BLaER1 treated with 17β-estradiol and CSF1 and Interleukin-3, amounts not matched to agents 10 nM and 100 nM (cell line): ENCODE measurements at regions not wholly inside any gene's neighbourhood (a gene's known extent, or its start where the extent isn't known, plus 50 kb on each side); places are given as distances from the start of the nearest gene placed in this dataset.

Experiments used
- H3K27ac ChIP-seq, 11 experiments: shearing (Covaris generic); formaldehyde crosslinking; 2 replicates each; pipeline ENCODE4 v1.8.1; 2022
- H3K27me3 ChIP-seq, 11 experiments: shearing (Covaris generic); formaldehyde crosslinking; 2 replicates each; pipeline ENCODE4 v1.8.1; 2022
- H3K36me3 ChIP-seq, 11 experiments: shearing (Covaris generic); formaldehyde crosslinking; 2 replicates each; pipeline ENCODE4 v1.8.1; 2022
- H3K4me1 ChIP-seq, 10 experiments: shearing (Covaris generic); formaldehyde crosslinking; 2 replicates each; pipeline ENCODE4 v1.8.1; 2022
- H3K4me2 ChIP-seq, 11 experiments: shearing (Covaris generic); formaldehyde crosslinking; 2 replicates each; pipeline ENCODE4 v1.8.1; 2022
- H3K4me3 ChIP-seq, 10 experiments: shearing (Covaris generic); formaldehyde crosslinking; 2 replicates each; pipeline ENCODE4 v1.8.1; 2022
- H3K9ac ChIP-seq, 11 experiments: shearing (Covaris generic); formaldehyde crosslinking; 2 replicates each; pipeline ENCODE4 v1.8.1; 2022
- H3K9me3 ChIP-seq, 11 experiments: shearing (Covaris generic); formaldehyde crosslinking; replicated peaks in 1 of 11; 2 replicates each; pipeline ENCODE4 v1.8.1; 2022
- H4K20me1 ChIP-seq, 11 experiments: shearing (Covaris generic); formaldehyde crosslinking; 2 replicates each; pipeline ENCODE4 v1.8.1; 2022
- Cebpa-rat ChIP-seq, 11 experiments: shearing (Covaris generic); IDR thresholded peaks; 2 replicates each; pipeline ENCODE4 v1.8.1; 2022

DNA sequence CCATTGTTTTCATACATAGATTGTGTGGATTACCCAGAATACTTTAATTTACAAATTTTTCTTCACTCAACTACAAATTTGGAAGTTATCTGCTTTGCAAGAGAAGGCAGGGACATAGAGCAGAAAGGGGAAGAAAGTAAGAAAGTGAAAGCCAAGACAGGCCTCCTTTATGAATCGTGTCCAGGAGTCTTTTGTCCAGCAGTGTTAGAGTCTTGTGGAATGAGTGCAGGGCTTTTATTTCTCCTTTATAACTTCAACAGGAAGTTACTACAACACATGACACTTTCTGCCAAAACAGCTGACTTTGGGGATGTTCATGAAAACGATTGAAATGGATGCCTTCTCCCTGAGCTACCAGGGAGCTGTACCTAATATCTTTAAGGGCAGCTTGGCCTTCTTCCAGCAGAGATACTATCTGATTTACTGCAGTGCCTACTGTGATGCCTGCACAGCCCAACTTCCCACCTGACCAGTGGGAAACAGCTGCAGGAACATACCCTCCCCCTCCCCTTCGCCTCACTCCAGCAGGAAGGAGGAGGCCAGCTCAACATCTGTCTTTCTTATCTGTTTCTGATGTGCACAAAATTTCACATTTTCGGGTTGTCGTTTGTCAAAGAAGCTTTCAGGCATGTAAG, 557.7 kb upstream of the SLIT2 start:
- peaks cover 23 to 33% (median 27%) of the 10 kb centered on the region in 10 experiments for H3K4me1 ChIP-seq
- H3K4me2 ChIP-seq: peak overlapping the region; percentile 69 to 92 (median 75)
- peaks cover 14 to 21% (median 16%) of the 10 kb centered on the region in 11 experiments for H3K9me3 ChIP-seq
- H3K27me3 ChIP-seq: no peaks in the 10 kb centered on the region
- H3K27ac ChIP-seq: peak overlapping the region in 9 of 11 experiments; percentile 24 to 71 (median 50); a peak in 15 of 22 replicates
- peak overlapping the region in 2 of 11 experiments; percentile 0 to 44; a peak in 3 of 22 replicates for H3K9ac ChIP-seq
- peak overlapping the region in 2 of 10 experiments; percentile 15 to 22; a peak in 1 of 20 replicates for H3K4me3 ChIP-seq
- no peak for TF ChIP-seq Cebpa-rat (IDR thresholded peaks at IDR 0.05)
- H4K20me1 ChIP-seq: no peaks in the 10 kb centered on the region
- H3K36me3 ChIP-seq: no peaks in the 10 kb centered on the region

DNA sequence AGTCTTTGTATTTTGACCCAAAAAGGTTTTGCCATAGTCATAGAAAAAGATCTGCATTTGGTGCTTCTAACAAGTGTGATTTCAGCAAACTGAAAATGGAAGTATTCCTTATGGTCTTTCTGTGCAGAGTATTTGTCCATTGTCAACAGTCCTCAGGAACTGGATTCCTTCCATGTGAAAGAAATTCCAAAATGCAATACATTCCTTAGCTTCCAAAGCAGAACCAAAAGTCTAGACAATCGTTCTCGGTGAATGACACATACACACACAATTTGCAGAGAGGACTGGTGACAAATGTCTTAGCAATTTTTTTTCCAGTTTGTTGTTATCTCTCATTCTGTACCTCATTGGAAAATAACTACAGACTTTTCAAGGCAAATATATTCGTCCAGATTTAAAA, 562.2 kb upstream of the SLIT2 start:
- no peak overlapping the region for H3K27ac ChIP-seq
- H3K4me3 ChIP-seq: no peak overlapping the region
- H3K27me3 ChIP-seq: no peaks in the 10 kb centered on the region
- no peak for TF ChIP-seq Cebpa-rat (IDR thresholded peaks at IDR 0.05)
- H3K9ac ChIP-seq: no peak overlapping the region
- peaks cover 0 to 7% (median 0%) of the 10 kb centered on the region in 11 experiments; a peak in 1 of 22 replicates for H3K9me3 ChIP-seq
- H3K36me3 ChIP-seq: no peaks in the 10 kb centered on the region
- H3K4me1 ChIP-seq: peaks cover 21 to 28% (median 26%) of the 10 kb centered on the region in 10 experiments
- H3K4me2 ChIP-seq: no peak overlapping the region
- H4K20me1 ChIP-seq: no peaks in the 10 kb centered on the region

DNA sequence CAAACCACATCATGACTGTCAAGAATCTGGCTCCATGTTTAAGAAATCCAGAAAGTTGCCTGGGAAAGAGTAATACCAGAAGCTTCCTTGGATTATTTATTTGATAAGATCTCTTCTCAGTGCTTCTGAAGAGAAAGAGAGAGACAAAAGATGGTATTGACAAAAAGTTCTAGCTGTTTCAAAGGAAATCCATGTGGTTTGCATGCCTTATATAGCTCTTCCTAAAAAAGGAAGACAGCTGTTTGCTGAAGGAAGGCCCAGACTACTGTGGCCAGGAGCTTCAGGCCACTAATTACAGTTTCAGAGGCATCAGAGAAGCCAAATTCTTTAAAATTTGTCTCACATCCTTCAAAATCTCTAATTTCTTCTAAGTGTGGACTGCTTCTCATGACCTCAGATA, 565.2 kb upstream of the SLIT2 start:
- Histone ChIP-seq H3K36me3 (no peaks in the 10 kb centered on the region), H4K20me1 (no peaks in the 10 kb centered on the region), H3K4me1 (peaks cover 8 to 17% (median 14%) of the 10 kb centered on the region in 10 experiments; a peak in 18 of 20 replicates), H3K4me3 (no peak overlapping the region), H3K27me3 (no peaks in the 10 kb centered on the region), H3K9me3 (peaks cover 0 to 7% (median 0%) of the 10 kb centered on the region in 11 experiments; a peak in 1 of 22 replicates), H3K9ac (no peak overlapping the region), H3K27ac (peak overlapping the region in 2 of 11 experiments; percentile 7 to 18; a peak in 3 of 22 replicates), H3K4me2 (peak overlapping the region; percentile 2 to 80 (median 61); a peak in 20 of 22 replicates)
- no peak for TF ChIP-seq Cebpa-rat (IDR thresholded peaks at IDR 0.05)

DNA sequence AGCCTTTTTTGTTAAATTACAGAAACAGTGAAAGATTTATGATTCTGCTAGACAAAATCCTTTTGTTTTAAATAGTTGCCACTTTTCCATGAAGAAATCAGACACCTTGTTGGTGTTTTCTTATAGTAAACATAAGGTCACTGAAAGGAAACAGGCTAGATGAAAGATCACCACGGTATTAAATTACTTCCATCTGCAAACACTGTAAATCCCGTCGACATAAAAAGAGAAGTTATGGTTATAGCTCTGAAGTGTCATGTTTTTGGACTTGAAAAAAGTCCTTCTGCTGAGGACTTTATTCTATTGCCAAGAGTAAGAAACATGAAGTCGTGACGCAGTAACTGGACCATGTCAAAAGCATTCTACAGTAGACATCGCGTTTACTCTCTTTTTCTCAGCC, 567.6 kb upstream of the SLIT2 start:
- Histone ChIP-seq H3K4me2 (no peak overlapping the region), H3K9me3 (peaks cover 0 to 7% (median 0%) of the 10 kb centered on the region in 11 experiments; a peak in 1 of 22 replicates), H4K20me1 (no peaks in the 10 kb centered on the region), H3K27ac (no peak overlapping the region), H3K27me3 (no peaks in the 10 kb centered on the region), H3K4me1 (peaks cover 8 to 25% (median 19%) of the 10 kb centered on the region in 10 experiments; a peak in 18 of 20 replicates), H3K4me3 (no peak overlapping the region), H3K9ac (no peak overlapping the region), H3K36me3 (no peaks in the 10 kb centered on the region)
- TF ChIP-seq Cebpa-rat (IDR thresholded peaks at IDR 0.05): no peak

DNA sequence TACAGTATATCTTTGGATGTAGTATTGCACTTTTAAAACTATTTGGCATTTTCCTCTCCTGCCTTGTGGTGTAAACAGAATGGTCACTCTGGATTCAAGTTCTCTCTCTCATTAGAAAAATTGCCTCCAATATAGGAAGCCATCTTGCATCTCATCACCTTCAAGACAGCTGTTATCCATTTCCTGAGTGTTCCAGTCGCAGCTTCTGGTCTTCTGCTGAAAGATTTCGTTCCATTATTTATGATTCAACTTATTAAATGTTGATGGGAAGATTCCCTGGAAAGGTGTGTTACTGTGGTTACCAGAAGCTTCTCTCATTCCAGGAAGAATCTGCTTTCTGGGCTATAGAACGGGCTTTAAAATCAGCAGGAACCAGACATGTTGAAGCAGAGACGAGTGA, 568.3 kb upstream of the SLIT2 start:
- Histone ChIP-seq H3K9me3 (peaks cover 0 to 7% (median 0%) of the 10 kb centered on the region in 11 experiments; a peak in 1 of 22 replicates), H3K36me3 (no peaks in the 10 kb centered on the region), H3K27ac (no peak overlapping the region), H3K4me3 (no peak overlapping the region), H3K4me1 (peaks cover 8 to 32% (median 26%) of the 10 kb centered on the region in 10 experiments; a peak in 18 of 20 replicates), H3K4me2 (no peak overlapping the region), H3K9ac (no peak overlapping the region), H4K20me1 (no peaks in the 10 kb centered on the region), H3K27me3 (no peaks in the 10 kb centered on the region)
- no peak for TF ChIP-seq Cebpa-rat (IDR thresholded peaks at IDR 0.05)

GRCh38 chr4:19677211-19677610, 574.5 kb upstream of the SLIT2 start:
- H3K9ac ChIP-seq: no peak overlapping the region
- H4K20me1 ChIP-seq: no peaks in the 10 kb centered on the region
- H3K27ac ChIP-seq: no peak overlapping the region
- peaks cover 14 to 30% (median 27%) of the 10 kb centered on the region in 10 experiments for H3K4me1 ChIP-seq
- no peaks in the 10 kb centered on the region for H3K27me3 ChIP-seq
- no peak for TF ChIP-seq Cebpa-rat (IDR thresholded peaks at IDR 0.05)
- H3K9me3 ChIP-seq: peaks cover 0 to 5% (median 0%) of the 10 kb centered on the region in 11 experiments; a peak in 6 of 22 replicates
- no peak overlapping the region for H3K4me3 ChIP-seq
- no peaks in the 10 kb centered on the region for H3K36me3 ChIP-seq
- no peak overlapping the region for H3K4me2 ChIP-seq

- TF ChIP-seq Cebpa-rat (IDR thresholded peaks at IDR 0.05): no peak
- Histone ChIP-seq H3K36me3 (no peaks in the 10 kb centered on the region), H3K9me3 (peaks cover 10 to 20% (median 17%) of the 10 kb centered on the region in 11 experiments; a peak in 16 of 22 replicates), H3K27me3 (no peaks in the 10 kb centered on the region), H3K4me1 (peaks cover 14 to 29% (median 26%) of the 10 kb centered on the region in 10 experiments), H4K20me1 (no peaks in the 10 kb centered on the region), H3K27ac (0 out of 22 replicates have a peak overlapping the region, but pooled peaks of 1 of the 11 experiments have one; percentile 7), H3K4me2 (peak overlapping the region in 10 of 11 experiments; percentile 8 to 59 (median 34); a peak in 16 of 22 replicates), H3K4me3 (no peak overlapping the region), H3K9ac (no peak overlapping the region; a peak in 2 of 22 replicates)
These were observed 576.4 kb upstream of the SLIT2 start for GRCh38 chr4:19675172-19675811.

DNA sequence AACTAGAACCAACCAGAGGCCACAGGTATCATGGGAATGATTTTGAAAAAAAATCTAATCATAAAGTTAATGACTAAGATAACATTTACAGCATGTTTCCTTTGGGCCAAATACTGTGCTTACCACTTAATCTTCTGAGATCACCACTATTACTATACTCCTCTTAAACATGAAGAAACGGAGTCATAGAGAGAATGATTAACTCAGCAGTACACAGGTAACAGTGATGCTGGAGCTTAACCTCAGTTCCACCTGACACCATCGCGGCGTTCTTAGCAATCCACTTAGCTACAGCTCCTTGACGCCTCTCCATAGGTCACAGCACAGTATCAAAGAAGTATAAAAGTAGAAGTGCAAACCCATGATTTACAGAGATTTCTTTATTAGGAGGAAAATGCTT, 592.6 kb upstream of the SLIT2 start:
- Histone ChIP-seq H3K27ac (no peak overlapping the region), H3K9ac (no peak overlapping the region), H3K4me3 (no peak overlapping the region), H3K9me3 (0 out of 22 replicates have a peak, but pooled peaks cover 0 to 3% (median 0%) of the 10 kb centered on the region in 11 experiments), H4K20me1 (no peaks in the 10 kb centered on the region), H3K36me3 (no peaks in the 10 kb centered on the region), H3K4me2 (no peak overlapping the region), H3K27me3 (no peaks in the 10 kb centered on the region), H3K4me1 (peaks cover 0 to 10% (median 0%) of the 10 kb centered on the region in 10 experiments; a peak in 1 of 20 replicates)
- TF ChIP-seq Cebpa-rat (IDR thresholded peaks at IDR 0.05): no peak

GRCh38 chr4:19657856-19658255, 593.8 kb upstream of the SLIT2 start:
- Histone ChIP-seq H3K36me3 (no peaks in the 10 kb centered on the region), H3K9ac (no peak overlapping the region), H3K4me3 (no peak overlapping the region), H3K9me3 (0 out of 22 replicates have a peak, but pooled peaks cover 0 to 3% (median 0%) of the 10 kb centered on the region in 11 experiments), H3K4me1 (peaks cover 0 to 10% (median 0%) of the 10 kb centered on the region in 10 experiments; a peak in 1 of 20 replicates), H3K4me2 (no peak overlapping the region), H4K20me1 (no peaks in the 10 kb centered on the region), H3K27me3 (no peaks in the 10 kb centered on the region), H3K27ac (no peak overlapping the region; a peak in 1 of 22 replicates)
- TF ChIP-seq Cebpa-rat (IDR thresholded peaks at IDR 0.05): no peak
